ENCODE measurements at regions not wholly inside any gene's neighbourhood (a gene's known extent, or its start where the extent isn't known, plus 50 kb on each side); places are given as distances from the start of the nearest gene placed in this dataset.

GRCh38 chr7:46723003-46723402, 801.9 kb upstream of the IGFBP3 start:
- Histone ChIP-seq H3K79me2 (ENCODE audit: insufficient read depth, low read depth) (no peaks in the 10 kb centered on the region), H4K20me1 (ENCODE audit: insufficient read depth) (no peaks in the 10 kb centered on the region), H3K4me3 (IDR thresholded peaks at IDR 0.05; ENCODE audit: insufficient read depth, low read depth, low read length) (no peak overlapping the region), H2AFZ (ENCODE audit: low read depth) (no peak overlapping the region), H3K27me3 (ENCODE audit: insufficient read depth, low read depth) (no peaks in the 10 kb centered on the region), H3K27ac (no peak overlapping the region), H3K4me2 (no peak overlapping the region), H3K36me3 (ENCODE audit: insufficient read depth) (no peaks in the 10 kb centered on the region), H3K4me1 (ENCODE audit: low read depth, poor library complexity, severe bottlenecking) (no peaks in the 10 kb centered on the region), H3K9ac (no peak overlapping the region)
- no peak for TF ChIP-seq CTCF (conservative IDR thresholded peaks at IDR 0.05; ENCODE audit: low read depth, low read length)

GRCh38 chr7:46720761-46721160, 799.7 kb upstream of the IGFBP3 start:
- H2AFZ ChIP-seq (ENCODE audit: low read depth): no peak overlapping the region

GRCh38 chr7:46719616-46720015, 798.5 kb upstream of the IGFBP3 start:
- Histone ChIP-seq H3K9ac (no peak overlapping the region), H3K4me3 (IDR thresholded peaks at IDR 0.05; ENCODE audit: insufficient read depth, low read depth, low read length) (no peak overlapping the region), H3K27ac (no peak overlapping the region), H2AFZ (ENCODE audit: low read depth) (no peak overlapping the region), H3K27me3 (ENCODE audit: insufficient read depth, low read depth) (no peaks in the 10 kb centered on the region), H3K36me3 (ENCODE audit: insufficient read depth) (no peaks in the 10 kb centered on the region), H3K79me2 (ENCODE audit: insufficient read depth, low read depth) (no peaks in the 10 kb centered on the region), H3K4me2 (no peak overlapping the region), H3K4me1 (ENCODE audit: low read depth, poor library complexity, severe bottlenecking) (no peaks in the 10 kb centered on the region), H4K20me1 (ENCODE audit: insufficient read depth) (no peaks in the 10 kb centered on the region)
- TF ChIP-seq CTCF (conservative IDR thresholded peaks at IDR 0.05; ENCODE audit: low read depth, low read length): no peak

More at GRCh38 chr7:46720761-46721160, 799.7 kb upstream of the IGFBP3 start:
- no peak for TF ChIP-seq CTCF (conservative IDR thresholded peaks at IDR 0.05; ENCODE audit: low read depth, low read length)
- Histone ChIP-seq H3K4me3 (IDR thresholded peaks at IDR 0.05; ENCODE audit: insufficient read depth, low read depth, low read length) (no peak overlapping the region), H3K36me3 (ENCODE audit: insufficient read depth) (no peaks in the 10 kb centered on the region), H3K79me2 (ENCODE audit: insufficient read depth, low read depth) (no peaks in the 10 kb centered on the region), H3K4me1 (ENCODE audit: low read depth, poor library complexity, severe bottlenecking) (no peaks in the 10 kb centered on the region), H3K27ac (no peak overlapping the region), H4K20me1 (ENCODE audit: insufficient read depth) (no peaks in the 10 kb centered on the region), H3K9ac (no peak overlapping the region), H3K27me3 (ENCODE audit: insufficient read depth, low read depth) (no peaks in the 10 kb centered on the region), H3K4me2 (no peak overlapping the region)

- Histone ChIP-seq H3K4me3 (IDR thresholded peaks at IDR 0.05; ENCODE audit: insufficient read depth, low read depth, low read length) (no peak overlapping the region), H3K27ac (no peak overlapping the region), H3K36me3 (ENCODE audit: insufficient read depth) (no peaks in the 10 kb centered on the region), H3K27me3 (ENCODE audit: insufficient read depth, low read depth) (no peaks in the 10 kb centered on the region), H2AFZ (ENCODE audit: low read depth) (no peak overlapping the region), H3K79me2 (ENCODE audit: insufficient read depth, low read depth) (no peaks in the 10 kb centered on the region), H3K9ac (no peak overlapping the region), H4K20me1 (ENCODE audit: insufficient read depth) (no peaks in the 10 kb centered on the region), H3K4me1 (ENCODE audit: low read depth, poor library complexity, severe bottlenecking) (no peaks in the 10 kb centered on the region), H3K4me2 (no peak overlapping the region)
- TF ChIP-seq CTCF (conservative IDR thresholded peaks at IDR 0.05; ENCODE audit: low read depth, low read length): no peak
Observed at GRCh38 chr7:46716926-46717325, 795.9 kb upstream of the IGFBP3 start.
